Middle frontal gyrus (tissue), 1 donor: ENCODE measurements at regions not wholly inside any gene's neighbourhood (a gene's known extent, or its start where the extent isn't known, plus 50 kb on each side); places are given as distances from the start of the nearest gene placed in this dataset.
"Not testable (repeated sequence)": the region's sequence is repeated elsewhere in the genome, so short reads cannot be mapped to it uniquely, and the experiment has no call there.

ENCODE experiments used
- DNase-seq: peaks from one replicate; pipeline ENCODE4 v3.0.0-alpha.2; 2015; ENCODE audit warnings: low spot score; ENCODE audit errors: extremely low spot score

DNA sequence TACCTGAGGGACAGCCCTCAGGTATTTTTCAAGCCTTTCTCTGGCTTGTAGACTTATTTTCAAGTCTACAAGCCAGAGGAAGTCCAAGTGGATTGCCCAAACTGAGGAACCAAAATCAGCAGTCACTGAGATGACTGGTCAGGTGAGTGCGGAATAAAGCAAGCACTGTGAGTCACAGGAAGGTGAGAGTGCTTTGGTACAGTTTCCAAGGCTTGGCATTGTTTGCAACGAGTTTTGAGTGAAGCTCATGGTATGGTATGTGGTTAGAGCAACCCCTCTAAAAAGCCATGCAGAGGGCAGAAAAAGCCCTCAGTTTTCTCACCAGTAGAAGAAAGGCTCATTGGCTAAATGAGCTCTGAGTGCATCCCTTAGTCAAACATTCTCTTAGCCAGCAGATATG lies 112.8 kb upstream of the EOLA2 start:
- DNase-seq: no peak

DNA sequence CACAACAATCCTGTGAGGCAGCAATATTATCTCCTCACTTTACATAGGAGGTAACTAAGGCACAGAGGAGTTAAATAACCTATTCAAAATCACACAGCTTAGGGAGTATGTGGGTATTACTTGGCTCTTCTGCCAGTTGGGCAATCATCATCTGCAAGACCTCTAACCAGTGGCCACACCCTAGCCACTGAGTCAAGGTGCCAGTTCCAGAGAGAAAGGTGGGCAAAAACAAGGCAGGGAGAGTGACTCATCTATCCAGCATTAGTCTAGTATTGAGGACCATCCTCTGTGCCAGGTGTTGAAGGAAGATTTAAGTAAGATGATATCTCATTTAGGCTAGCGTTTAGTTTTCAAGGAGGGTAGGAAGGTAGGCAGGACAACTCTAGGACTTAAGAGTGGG lies 113.9 kb upstream of the EOLA2 start:
- DNase-seq: no peak

DNA sequence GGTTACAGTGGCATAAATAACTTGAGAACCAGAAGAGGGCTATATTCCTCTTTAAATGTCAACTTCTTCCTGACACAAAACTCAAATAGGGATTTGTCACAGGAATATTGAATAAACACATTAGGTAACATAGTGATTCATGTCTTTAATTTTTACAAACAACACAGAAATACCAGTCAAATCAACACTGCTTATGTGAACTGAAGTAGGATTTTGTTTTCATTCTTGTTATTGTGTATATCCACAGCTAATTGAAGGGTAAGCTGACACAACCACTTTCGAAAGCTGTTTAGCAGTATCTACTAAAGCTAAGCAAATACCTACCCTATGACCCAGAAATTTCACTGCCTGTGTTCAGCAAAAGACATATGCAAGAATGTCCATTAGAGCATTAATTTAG lies 120.4 kb upstream of the EOLA2 start:
- no peak for DNase-seq

DNA sequence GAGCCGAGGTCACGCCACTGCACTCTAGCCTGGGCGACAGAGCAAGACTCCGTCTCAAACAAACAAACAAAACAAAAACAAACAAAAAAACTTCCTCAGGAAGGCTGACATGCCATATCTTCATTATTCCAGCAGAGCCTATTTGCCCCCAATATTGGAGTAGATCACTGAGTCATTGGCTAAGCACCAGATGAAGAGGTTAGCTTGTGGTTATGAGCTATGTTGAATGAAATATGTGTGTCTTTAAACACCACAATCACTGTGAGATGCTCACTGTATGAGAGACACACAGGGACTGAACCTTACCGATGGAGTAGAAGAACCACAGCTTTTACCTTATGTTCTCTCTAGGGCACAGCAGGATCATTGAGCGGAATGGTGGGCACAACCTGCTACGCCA lies 122.1 kb upstream of the EOLA2 start:
- no peak for DNase-seq

DNA sequence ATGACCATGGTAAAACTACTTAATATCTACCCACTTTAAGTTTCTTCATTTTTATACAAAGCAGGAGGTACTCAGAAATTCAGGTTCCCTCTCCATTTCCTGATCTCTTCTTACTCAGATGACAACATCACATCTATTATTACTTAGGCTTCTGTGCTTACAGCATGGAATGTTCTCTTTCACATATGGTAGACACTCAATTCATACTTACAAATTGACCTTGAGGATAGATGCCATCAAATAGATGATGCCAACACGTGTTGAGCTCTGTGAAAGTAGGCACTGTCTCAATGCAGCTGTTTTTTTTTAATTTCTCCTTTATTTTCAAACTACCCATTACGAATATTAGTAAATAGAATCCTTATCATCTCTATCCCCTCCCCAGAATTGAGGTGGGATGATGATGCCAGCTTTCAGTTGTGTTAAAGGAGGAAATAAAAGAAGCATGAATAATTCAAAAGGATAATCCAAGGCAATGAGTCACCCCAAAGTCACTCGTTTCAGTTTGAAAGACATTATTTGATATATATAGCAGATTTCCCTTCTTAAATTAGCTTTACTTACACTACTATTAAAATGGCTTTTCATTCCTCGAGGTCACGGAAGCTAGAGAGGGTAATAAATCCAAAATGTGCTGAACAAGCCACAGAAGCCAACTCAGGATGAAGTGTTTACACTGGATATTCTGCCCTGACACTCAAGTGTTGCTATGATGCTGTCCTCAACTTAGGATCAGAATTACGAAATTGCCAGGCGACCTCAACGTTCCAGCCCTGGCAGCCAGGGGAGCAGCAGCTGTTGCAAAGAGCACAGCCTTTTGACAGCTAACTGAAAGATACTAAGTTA lies 124.2 kb upstream of the EOLA2 start:
- DNase-seq: no peak

DNA sequence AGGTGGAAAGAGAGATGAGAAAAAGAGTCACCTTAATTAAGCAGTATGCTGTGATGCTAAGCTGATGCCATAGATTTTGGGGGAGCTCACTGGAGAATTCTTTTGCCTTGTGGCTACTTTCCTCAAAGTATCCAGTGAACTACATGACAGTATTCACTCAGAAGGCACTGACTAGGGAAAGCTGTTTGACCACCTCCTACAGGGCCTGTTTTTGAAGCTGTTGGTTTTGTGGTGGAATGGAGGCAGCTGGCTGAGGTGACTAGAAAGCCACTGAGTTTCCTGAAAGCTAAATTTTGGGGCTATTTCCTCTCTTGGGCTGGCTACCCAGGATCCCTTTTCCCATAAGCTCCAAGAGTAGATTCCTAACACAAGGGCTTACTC lies 124.8 kb upstream of the EOLA2 start:
- no peak for DNase-seq

DNA sequence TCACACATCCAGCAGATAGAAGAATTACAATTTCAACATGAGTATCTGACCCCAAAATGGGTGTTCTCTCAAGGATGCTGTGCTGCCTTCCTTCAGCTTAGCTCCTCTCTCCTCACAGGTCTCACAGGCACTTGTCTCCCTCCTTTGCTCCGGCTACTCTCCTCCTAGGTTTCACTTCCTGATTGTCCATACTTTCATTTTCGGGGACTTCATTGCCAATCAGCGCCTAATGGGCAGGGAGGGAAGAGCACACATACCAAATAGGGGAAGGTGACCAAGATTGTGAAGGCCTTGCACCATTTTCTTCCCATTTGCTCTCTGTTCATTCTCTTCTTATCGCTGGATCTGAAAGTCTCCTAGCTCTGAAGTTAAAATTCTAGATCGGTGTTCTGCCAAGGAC lies 125.4 kb upstream of the EOLA2 start:
- DNase-seq: no peak

DNA sequence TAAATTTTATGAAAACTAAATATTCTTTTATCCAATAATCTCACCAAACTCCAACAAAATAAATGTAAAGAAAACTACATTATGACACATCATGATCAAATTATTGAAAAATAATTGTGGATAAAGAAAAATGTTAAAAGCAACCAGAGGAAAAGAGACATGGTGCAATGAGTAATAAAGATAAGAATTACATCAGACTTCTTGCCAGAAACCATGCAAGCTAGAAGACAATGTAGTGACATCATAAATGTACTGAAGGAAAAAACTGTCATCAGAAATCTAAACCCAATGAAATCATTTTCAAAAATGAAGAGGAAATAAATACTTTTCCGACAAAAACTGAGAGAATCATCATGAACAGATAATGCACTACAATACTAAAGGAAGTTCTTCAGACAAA lies 135.9 kb upstream of the EOLA2 start:
- DNase-seq: no peak

DNA sequence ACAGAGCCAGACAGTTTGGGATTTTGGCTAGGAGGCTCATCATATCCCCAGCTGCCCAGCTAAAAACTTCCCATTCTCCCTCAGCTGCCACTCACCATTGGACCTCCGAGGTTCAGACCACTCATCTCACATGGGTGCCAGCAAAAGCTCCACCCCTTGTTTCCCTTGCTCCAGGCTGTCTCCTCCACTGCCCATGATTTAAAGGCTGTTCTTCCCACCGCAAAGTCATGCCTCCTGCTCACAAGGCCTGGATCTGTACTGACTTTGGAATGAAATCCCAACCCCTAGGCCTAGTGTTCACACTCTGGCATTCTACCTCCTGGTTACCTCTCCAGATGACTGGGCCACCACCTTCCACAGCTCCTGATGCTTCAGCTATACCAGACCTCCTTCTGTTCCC lies 142.2 kb upstream of the EOLA2 start:
- no peak for DNase-seq

DNA sequence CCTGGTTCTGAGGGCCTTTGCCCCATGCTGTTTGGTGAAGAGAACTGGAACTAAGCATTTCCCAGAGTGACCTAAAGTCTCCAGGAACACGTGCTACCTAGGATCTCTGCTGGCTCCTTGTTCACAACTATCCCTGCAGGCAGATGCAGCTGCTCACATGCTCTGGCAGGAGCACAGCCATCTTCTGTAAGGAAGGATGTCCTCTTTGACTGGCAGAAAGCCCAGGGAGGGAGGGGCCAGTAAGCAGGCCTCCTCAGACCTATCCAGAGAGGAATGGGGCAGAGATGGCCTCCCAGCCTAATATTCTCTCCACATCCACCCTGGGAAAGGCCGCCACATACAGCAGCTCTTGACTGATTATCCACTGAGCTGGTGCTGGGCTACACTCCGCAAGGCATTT lies 142.8 kb upstream of the EOLA2 start:
- DNase-seq: no peak

DNA sequence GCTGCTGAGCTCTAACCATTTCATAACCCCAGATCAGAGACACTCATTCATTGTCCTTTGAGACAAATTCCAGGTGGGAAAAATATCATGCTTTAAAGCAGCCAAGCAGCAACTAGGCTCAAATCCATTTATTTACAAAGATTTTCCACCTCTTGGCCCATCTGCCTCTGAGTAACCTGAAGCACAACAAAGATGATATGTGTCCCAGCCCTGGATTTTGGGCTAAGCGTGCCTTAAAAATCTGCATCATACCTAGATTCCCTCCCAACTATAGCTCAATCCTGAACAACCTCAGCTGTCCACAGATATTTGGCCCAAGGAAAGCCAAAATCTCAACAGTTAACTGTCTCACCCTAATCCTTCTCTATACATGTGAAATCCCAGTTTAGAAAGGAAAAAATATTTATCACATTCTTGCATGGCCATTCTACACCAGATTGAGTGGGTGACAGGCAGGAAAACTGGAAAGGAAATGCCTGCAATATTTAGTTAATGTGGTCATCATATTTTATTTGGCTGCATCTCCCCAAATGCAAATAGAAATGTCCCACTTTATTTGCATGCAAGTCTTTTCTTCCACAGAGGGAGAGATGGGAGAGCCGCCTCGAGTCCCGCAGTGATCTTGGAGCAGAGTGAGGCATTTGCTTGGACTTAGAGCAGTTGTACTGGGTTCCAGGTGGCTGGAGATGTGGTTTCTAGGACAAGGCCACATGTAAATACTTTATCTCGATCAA lies 146.4 kb upstream of the EOLA2 start:
- DNase-seq: no peak

DNA sequence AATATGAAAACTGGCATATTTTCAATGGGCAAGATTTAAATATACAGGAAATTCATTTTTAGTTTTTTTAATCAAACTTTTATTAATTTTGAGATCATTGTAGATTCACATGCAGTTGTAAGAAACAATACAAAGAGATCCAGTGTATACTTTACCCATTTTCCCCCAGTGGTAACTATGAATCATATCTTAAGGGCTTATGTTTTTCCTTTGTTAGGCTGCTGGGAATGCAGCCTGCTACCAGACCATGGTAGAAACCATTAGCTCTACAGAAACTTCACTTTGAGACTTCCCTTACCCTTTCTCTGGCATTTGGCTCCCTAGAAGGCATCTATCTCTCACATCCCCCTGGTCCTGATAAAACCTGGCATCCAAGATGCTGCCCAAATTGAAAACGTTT lies 147.6 kb upstream of the EOLA2 start:
- DNase-seq: no peak

DNA sequence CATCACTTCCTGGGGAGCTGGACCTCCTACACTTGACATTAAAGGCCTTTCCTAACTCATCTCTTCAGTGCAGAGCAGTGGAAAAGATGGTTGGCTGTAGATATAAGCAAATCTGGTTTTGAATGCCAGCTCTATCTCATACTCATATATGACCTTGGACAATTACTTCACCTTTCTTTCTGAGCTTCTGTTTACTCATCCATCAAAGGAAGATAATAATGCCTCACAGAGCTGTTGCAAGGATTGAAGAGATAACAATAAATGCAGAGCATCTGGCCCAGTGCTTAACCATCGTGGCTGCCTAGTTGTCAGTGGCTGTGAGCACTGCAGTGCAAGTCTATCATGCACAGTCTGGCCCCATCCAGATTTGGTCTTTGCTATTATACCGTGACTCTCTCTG lies 148.1 kb upstream of the EOLA2 start:
- DNase-seq: no peak

DNA sequence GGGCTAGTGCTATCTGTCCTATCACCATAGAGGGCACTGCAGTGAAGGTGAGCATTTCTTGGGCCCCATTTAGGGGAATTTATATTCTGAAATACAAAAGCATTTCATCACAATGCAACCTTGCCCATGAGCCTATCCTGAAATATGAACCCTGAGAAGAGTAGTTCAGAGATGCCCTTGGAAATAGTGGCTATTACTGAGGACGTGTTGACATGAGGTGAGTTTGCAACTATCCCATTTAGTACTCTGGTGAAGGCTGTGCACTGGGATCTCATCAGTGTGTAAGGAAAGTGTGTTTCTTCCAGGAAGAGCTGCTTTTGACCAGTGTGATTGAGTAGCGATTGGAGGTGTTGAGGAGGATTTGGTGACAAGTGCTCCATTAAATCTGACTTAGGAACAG lies 149.3 kb upstream of the EOLA2 start:
- DNase-seq: no peak

DNA sequence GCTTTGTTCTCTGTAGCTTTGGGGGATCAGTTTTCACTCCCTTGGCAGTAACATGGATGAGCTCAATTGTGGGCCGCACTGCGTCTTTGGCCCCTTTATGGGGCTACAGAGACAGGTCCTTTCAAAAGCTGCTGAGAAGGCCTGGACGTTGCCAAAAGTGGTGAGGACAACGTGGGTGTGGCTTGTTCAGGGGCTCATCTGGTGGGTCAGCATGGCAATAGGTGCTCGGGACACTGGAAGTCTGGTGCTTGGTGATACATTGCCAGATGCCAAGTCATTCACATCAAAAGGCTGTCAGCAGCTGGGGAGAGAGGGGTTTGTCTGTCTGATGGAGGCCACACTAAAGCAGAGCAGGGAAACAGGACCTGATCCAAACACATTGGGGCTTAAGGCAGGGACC lies 149.8 kb upstream of the EOLA2 start:
- DNase-seq: no peak

DNA sequence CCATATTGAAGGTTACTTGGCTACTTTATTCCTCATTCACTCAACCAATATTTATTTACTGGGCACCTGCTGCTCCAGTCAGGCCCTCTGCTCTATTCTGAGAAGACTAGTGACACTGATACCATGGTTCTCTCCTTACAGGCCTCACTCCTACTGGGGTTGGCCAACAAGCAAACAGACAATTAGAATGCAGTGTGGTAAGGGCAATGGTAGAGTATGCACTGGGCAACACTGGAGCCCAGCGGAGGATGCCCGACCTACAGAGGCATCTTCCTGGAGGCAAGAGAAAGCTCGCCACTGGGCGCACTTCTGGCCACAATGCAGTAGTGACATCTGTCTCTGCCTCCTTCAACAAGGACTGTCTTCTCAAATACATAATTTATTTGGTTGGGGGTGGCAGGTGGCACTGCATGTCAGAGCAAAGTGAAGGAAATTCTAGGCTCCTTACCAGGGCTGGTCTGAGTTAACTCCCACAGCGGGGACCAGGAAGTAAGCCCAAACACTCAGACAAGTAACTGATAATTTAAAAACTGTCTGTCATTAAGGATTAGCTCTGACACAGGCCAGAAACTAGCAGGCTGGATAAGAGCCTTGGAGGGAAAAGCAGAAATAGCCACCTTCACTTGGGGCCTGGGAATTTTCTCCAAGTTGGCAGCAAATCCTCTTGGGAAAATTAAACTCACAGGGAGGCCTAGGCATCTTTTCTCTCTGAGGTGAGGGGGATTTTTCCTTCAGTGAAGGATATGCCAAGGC lies 150.7 kb upstream of the EOLA2 start:
- no peak for DNase-seq

DNA sequence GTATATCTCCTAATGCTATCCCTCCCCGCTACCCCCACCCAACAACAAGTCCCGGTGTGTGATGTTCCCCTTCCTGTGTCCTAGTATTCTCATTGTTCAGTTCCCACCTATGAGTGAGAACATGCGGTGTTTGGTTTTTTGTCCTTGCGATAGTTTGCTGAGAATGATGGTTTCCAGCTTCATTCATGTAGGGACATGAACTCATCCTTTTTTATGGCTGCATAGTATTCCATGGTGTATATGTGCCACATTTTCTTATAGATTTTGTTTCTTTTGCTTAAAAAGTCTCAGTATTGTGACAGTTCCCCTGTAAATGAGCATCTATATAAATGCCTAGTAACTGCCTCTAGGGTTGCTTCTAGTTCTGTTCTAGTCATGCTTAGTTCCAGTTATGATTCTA lies 153.0 kb upstream of the EOLA2 start:
- DNase-seq: not testable (repeated sequence)

DNA sequence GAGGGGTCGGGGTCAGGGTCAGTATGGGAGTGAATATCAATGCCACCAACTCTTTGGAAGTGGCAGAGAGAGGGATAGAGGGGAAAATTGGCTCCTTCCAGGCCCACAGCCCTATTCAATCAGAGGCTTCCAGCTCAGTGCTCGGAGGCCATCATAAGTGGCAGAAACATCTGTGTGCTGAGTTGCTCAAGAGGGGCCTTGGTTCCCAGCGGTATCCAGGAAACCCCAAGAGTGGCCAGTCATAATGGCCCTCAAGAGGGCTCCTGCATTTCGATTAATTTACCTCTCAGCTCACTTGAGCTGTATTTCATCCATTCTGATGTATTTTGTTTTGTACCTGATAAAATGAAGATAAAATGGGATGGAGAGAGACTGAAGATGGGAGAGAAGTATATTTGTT lies 154.3 kb upstream of the EOLA2 start:
- no peak for DNase-seq

DNA sequence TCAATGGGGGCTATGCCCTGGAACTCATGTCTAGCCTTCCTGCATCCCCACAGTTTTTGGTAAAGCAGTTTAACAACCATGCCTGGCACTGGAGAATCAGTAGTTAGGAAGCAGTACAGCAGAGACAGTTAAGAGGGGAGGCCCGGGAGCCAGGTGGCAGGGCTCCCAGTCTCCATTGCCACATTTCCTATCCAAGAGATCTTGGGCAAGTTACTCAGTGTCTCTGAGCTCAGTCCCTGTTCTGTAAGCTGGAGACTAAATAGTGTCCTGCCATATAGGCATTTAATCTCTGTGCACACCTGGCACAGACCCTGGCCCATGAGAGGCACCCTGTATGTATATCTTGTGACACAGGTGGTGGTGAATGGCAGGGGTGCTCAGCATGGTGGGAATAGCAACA lies 156.1 kb upstream of the EOLA2 start:
- no peak for DNase-seq

DNA sequence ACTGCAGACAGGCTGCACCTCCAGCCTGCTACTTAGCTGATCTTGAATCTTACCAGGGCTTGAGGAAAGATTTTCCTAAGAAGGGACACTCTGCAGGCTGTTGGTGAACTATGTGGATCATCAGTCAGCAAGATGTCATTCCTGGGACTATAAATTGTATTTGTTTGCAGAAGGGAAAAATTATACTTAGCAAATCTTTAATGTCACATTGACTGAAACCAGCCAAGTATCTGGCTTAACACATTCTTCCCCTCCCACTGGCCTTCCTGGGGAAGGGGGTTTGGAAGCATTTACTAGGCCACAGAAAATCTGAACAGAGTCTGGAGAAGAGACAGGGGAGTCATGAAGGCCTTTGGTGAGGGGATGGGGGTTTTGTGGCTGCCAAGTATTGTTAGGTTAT lies 156.7 kb upstream of the EOLA2 start:
- DNase-seq: no peak

DNA sequence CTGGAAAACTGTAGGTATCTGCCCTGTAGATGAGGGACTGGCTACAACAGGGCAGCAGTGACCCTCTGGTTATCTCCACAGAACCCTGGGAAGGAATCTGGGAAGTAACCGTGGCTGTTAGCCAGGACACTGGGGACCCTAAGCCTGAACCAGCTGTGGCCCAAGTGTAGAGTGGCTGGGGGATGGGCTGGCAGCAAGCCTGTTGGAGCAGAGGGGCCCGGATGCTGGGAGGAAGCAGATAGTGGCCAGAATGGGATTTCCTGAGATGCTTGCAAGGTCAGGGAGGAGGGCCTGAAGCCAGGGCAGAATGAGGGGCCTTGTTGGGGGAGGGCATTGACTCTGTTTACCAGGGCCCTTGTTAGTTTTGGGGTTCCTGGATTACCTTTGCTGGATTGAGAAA lies 161.0 kb upstream of the EOLA2 start:
- DNase-seq: no peak

DNA sequence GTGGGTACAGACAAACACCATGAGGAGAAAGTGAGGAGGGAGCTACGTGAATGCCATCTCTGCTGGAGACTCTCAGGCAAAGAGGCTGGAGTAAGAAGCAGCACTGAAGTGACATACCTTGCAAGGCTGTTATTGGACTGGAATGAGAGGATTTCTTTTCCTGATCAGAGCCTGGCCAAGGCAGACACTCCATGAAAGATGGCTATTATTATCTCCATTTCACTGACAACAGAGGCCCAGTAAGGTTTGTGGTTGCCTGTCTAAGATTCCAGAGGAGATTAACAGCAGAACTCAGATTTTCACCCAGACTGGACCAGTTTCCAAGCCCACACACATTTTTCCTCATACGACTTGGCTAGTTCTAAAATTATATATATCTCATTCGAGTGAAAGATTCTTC lies 162.0 kb upstream of the EOLA2 start:
- no peak for DNase-seq
